ENCODE measurements at regions not wholly inside any gene's neighbourhood (a gene's known extent, or its start where the extent isn't known, plus 50 kb on each side); places are given as distances from the start of the nearest gene placed in this dataset.

DNA sequence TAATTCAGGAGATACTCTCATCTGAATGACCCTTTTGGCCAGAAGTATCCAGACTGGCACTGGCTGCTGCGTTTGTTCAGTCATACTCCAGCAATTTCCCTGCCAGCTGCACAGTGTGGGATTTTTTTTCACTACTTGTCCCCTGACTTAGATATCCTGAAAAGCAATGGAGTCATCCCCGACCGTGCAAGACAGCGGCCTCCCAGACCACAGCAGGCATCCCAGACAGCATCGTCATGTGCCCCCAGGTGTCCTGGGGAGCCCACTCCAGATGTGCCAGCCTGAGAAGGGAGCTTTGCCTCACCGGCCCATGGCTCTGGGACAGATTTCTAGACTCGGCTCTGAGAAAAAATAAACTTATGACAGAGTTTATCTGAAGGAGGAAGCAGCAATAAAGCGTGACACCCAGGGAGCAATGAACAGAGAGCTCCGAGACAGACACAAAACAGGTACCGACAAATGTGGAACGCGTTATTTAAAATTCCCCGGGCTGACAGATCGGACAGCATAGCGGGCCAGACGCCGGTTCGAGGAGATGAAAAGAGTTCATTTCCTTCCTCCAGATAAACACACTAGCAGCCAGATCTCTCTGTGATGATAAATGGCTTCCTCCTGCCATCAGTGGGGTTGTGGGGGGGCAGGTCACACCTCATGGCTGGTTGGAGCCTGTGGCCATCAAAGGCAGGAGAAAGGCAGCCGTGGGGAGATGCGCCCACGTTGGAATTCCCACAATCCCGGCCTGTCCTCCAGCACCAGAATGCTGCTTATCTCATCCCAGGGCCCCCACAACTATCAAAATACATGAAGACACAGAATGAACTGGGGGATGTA lies 106.4 kb upstream of the FGF3 start:
- H3K4me3 ChIP-seq (ENCODE audit: low read length) = no peak overlapping the region
- no peak overlapping the region for H3K27ac ChIP-seq (ENCODE audit: low read depth, low read length)
- no peaks in the 10 kb centered on the region for H3K36me3 ChIP-seq (ENCODE audit: control insufficient read depth, insufficient read depth, low read length)
- H3K27me3 ChIP-seq (ENCODE audit: control insufficient read depth, insufficient read depth, low read length) = peaks cover 13% of the 10 kb centered on the region
- no peak overlapping the region for H3K9ac ChIP-seq (ENCODE audit: low read length)
- no peaks in the 10 kb centered on the region for H3K4me1 ChIP-seq (ENCODE audit: control insufficient read depth, insufficient read depth, low read length)

DNA sequence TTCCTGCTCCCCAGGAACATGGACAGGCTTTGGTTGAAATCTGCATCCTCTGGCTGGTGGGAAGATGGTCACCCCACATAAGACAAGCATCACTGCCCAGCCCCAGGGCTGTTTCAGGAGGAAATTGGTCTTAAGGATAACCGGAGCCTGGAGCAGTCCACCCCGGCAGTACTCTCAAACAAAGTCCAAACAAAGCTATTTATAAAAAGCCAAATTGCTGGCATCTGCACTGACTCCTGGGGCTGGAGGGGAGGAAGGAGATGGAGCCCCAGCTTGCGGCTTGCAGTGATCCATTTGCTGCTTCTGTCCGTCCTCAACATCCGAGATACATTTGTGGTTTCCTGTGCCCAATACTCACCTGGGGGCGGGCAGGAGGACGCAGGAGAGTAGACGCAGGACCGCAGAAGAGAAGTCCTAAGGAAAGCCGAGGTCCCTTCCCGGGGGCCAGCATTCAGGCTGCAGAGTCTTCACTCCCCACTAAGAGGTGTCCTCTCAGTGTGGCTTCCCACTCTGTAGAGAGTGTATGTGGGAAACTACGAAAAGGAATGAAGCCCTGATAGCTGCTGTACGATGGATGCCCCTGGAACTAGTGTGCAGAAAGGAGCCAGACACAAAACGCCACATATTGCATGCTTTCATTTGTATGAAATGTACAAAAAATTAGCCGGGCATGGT lies 107.3 kb upstream of the FGF3 start:
- Histone ChIP-seq H3K4me1 (ENCODE audit: control insufficient read depth, insufficient read depth, low read length) (no peaks in the 10 kb centered on the region), H3K27ac (ENCODE audit: low read depth, low read length) (no peak overlapping the region), H3K4me3 (ENCODE audit: low read length) (no peak overlapping the region), H3K36me3 (ENCODE audit: control insufficient read depth, insufficient read depth, low read length) (no peaks in the 10 kb centered on the region), H3K9ac (ENCODE audit: low read length) (no peak overlapping the region), H3K27me3 (ENCODE audit: control insufficient read depth, insufficient read depth, low read length) (peaks cover 13% of the 10 kb centered on the region)

DNA sequence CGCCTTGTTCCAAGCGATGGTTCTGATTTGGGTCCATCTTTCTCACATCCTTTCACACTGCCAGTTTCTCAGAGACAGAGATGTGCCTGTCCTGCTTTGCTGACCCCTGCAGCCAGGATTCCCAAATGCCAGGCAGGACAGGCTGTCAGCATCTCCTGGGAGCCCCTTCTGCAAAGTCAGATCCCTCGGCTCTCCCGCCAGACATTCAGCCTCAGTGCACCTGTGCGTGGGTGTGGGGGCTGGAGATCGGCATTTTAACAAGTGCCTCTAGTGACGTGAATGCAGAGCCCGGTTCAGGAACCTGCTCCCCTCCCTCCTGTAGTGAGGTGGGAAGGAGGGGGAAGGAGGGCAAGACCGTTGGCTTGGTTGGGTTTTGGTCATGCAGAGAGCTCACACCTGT lies 108.9 kb upstream of the FGF3 start:
- H3K27ac ChIP-seq (ENCODE audit: low read depth, low read length) = no peak overlapping the region
- H3K4me1 ChIP-seq (ENCODE audit: control insufficient read depth, insufficient read depth, low read length) = no peaks in the 10 kb centered on the region
- H3K36me3 ChIP-seq (ENCODE audit: control insufficient read depth, insufficient read depth, low read length) = no peaks in the 10 kb centered on the region
- peaks cover 13% of the 10 kb centered on the region for H3K27me3 ChIP-seq (ENCODE audit: control insufficient read depth, insufficient read depth, low read length)
- no peak overlapping the region for H3K9ac ChIP-seq (ENCODE audit: low read length)
- H3K4me3 ChIP-seq (ENCODE audit: low read length) = no peak overlapping the region

GRCh38 chr11:69928975-69929374 lies 109.8 kb upstream of the FGF3 start:
- Histone ChIP-seq H3K36me3 (ENCODE audit: control insufficient read depth, insufficient read depth, low read length) (no peaks in the 10 kb centered on the region), H3K27me3 (ENCODE audit: control insufficient read depth, insufficient read depth, low read length) (peaks cover 12% of the 10 kb centered on the region), H3K9ac (ENCODE audit: low read length) (no peak overlapping the region), H3K4me3 (ENCODE audit: low read length) (no peak overlapping the region), H3K4me1 (ENCODE audit: control insufficient read depth, insufficient read depth, low read length) (no peaks in the 10 kb centered on the region), H3K27ac (ENCODE audit: low read depth, low read length) (no peak overlapping the region)

DNA sequence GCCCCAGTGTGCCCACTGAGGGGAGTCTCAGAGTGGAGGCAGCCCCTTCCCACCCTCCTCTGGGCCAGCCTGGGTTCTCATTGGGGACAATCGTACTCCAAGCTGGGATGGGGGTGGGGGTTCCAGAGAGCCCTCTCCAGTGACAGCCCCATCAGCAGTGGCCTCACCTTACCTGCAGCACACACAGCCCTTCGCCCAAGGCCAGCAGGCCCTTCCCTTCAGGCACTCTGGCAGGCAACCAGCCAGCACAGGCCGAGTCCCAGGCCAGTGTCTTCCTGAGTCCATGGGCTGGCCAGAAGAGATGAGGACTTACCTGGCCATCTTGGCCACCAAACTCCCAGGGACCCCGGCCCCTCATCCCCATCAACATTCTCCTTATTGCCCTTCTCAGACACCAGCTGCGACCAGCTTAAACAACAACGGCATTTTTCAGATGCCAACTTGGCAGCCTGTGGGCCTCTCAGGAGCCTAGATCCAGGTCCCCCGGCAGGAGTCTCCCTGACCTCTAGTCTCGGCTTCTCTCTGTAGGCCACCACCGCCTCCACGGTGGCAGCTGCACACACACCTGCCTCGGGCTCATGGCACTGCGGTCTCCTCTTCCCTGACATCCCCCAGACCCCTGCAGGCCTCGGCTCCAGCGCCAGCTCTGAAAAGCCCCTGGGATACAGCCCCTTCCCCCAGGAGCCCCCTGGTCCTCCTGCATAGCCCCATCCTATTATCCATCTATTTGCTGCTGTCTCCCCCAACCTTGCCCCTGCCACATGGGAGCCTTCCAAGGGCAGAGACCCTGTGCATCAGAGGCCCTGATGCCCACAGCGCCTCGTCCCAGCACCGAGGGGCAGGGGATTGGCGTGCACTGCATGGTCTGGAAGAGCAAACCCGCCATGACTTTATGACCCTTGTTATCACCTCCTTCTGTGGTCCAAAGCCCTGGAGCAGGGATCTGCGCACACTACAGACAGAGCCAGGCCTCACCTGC lies 111.2 kb upstream of the FGF3 start:
- no peaks in the 10 kb centered on the region for H3K36me3 ChIP-seq (ENCODE audit: control insufficient read depth, insufficient read depth, low read length)
- peaks cover 6% of the 10 kb centered on the region for H3K27me3 ChIP-seq (ENCODE audit: control insufficient read depth, insufficient read depth, low read length)
- H3K4me3 ChIP-seq (ENCODE audit: low read length) = no peak overlapping the region
- H3K9ac ChIP-seq (ENCODE audit: low read length) = no peak overlapping the region
- H3K4me1 ChIP-seq (ENCODE audit: control insufficient read depth, insufficient read depth, low read length) = no peaks in the 10 kb centered on the region
- H3K27ac ChIP-seq (ENCODE audit: low read depth, low read length) = no peak overlapping the region

GRCh38 chr11:69931060-69931910 lies 112.1 kb upstream of the FGF3 start:
- Histone ChIP-seq H3K4me3 (ENCODE audit: low read length) (no peak overlapping the region), H3K9ac (ENCODE audit: low read length) (no peak overlapping the region), H3K4me1 (ENCODE audit: control insufficient read depth, insufficient read depth, low read length) (no peaks in the 10 kb centered on the region), H3K36me3 (ENCODE audit: control insufficient read depth, insufficient read depth, low read length) (no peaks in the 10 kb centered on the region), H3K27me3 (ENCODE audit: control insufficient read depth, insufficient read depth, low read length) (peaks cover 6% of the 10 kb centered on the region), H3K27ac (ENCODE audit: low read depth, low read length) (no peak overlapping the region)

- no peaks in the 10 kb centered on the region for H3K36me3 ChIP-seq (ENCODE audit: control insufficient read depth, insufficient read depth, low read length)
- H3K4me1 ChIP-seq (ENCODE audit: control insufficient read depth, insufficient read depth, low read length) = no peaks in the 10 kb centered on the region
- H3K4me3 ChIP-seq (ENCODE audit: low read length) = no peak overlapping the region
- H3K27ac ChIP-seq (ENCODE audit: low read depth, low read length) = no peak overlapping the region
- peaks cover 6% of the 10 kb centered on the region for H3K27me3 ChIP-seq (ENCODE audit: control insufficient read depth, insufficient read depth, low read length)
- H3K9ac ChIP-seq (ENCODE audit: low read length) = no peak overlapping the region
Measured at GRCh38 chr11:69931994-69932910, 113.0 kb upstream of the FGF3 start.

- H3K4me3 ChIP-seq (ENCODE audit: low read length) = no peak overlapping the region
- H3K36me3 ChIP-seq (ENCODE audit: control insufficient read depth, insufficient read depth, low read length) = no peaks in the 10 kb centered on the region
- no peaks in the 10 kb centered on the region for H3K27me3 ChIP-seq (ENCODE audit: control insufficient read depth, insufficient read depth, low read length)
- no peaks in the 10 kb centered on the region for H3K4me1 ChIP-seq (ENCODE audit: control insufficient read depth, insufficient read depth, low read length)
- no peak overlapping the region for H3K27ac ChIP-seq (ENCODE audit: low read depth, low read length)
- no peak overlapping the region for H3K9ac ChIP-seq (ENCODE audit: low read length)
Measured at GRCh38 chr11:69934861-69935494, 115.8 kb upstream of the FGF3 start.

- H3K36me3 ChIP-seq (ENCODE audit: control insufficient read depth, insufficient read depth, low read length) = no peaks in the 10 kb centered on the region
- H3K9ac ChIP-seq (ENCODE audit: low read length) = no peak overlapping the region
- H3K27ac ChIP-seq (ENCODE audit: low read depth, low read length) = no peak overlapping the region
- no peaks in the 10 kb centered on the region for H3K4me1 ChIP-seq (ENCODE audit: control insufficient read depth, insufficient read depth, low read length)
- H3K4me3 ChIP-seq (ENCODE audit: low read length) = no peak overlapping the region
- H3K27me3 ChIP-seq (ENCODE audit: control insufficient read depth, insufficient read depth, low read length) = no peaks in the 10 kb centered on the region
Measured at GRCh38 chr11:69935941-69936505, 116.8 kb upstream of the FGF3 start.

- Histone ChIP-seq H3K27ac (ENCODE audit: low read depth, low read length) (no peak overlapping the region), H3K36me3 (ENCODE audit: control insufficient read depth, insufficient read depth, low read length) (no peaks in the 10 kb centered on the region), H3K27me3 (ENCODE audit: control insufficient read depth, insufficient read depth, low read length) (peaks cover under 1% of the 10 kb centered on the region), H3K4me3 (ENCODE audit: low read length) (no peak overlapping the region), H3K4me1 (ENCODE audit: control insufficient read depth, insufficient read depth, low read length) (no peaks in the 10 kb centered on the region), H3K9ac (ENCODE audit: low read length) (no peak overlapping the region)
Measured at GRCh38 chr11:69936771-69937170, 117.6 kb upstream of the FGF3 start.

All from rectal smooth muscle tissue (tissue), 1 donor.